Keratinocyte (primary cell): ENCODE measurements at regions not wholly inside any gene's neighbourhood (a gene's known extent, or its start where the extent isn't known, plus 50 kb on each side); places are given as distances from the start of the nearest gene placed in this dataset.

ENCODE experiments used
- DNase-seq: peaks from one replicate; pipeline ENCODE4 v3.0.0-alpha.2; 2011; ENCODE audit warnings: low read depth, missing footprints, low spot score
- FAIRE-seq: peaks from 2 replicates; lab custom pipeline; 2011; peaks lifted over from hg19 to GRCh38; lab: Jason Lieb, UNC
- H2AFZ ChIP-seq: 2 replicates; pipeline ENCODE4 v1.6.0; 2012; ENCODE audit warnings: low read length, control low read depth, inconsistent platforms; ENCODE audit not compliant: control insufficient read depth
- H3K27ac ChIP-seq: 2 replicates; pipeline ENCODE4 v1.5.1; 2011; ENCODE audit warnings: low read length; ENCODE audit not compliant: control insufficient read depth, insufficient read depth
- H3K27me3 ChIP-seq: 3 replicates; pipeline ENCODE4 v1.6.0; 2011; ENCODE audit warnings: low read length; ENCODE audit not compliant: control insufficient read depth, insufficient read depth; ENCODE audit errors: extremely low read depth
- H3K36me3 ChIP-seq, 2 experiments: 2 replicates in 1 of 2; 3 replicates in 1 of 2; pipeline ENCODE4 v1.5.1; 2011; ENCODE audit warnings: low read length in 2 of 2, mild to moderate bottlenecking in 1 of 2; ENCODE audit not compliant: control insufficient read depth in 2 of 2, insufficient read depth in 2 of 2; ENCODE audit errors: extremely low read depth in 1 of 2
- H3K4me1 ChIP-seq: 3 replicates; pipeline ENCODE4 v1.5.1; 2011; ENCODE audit warnings: low read length; ENCODE audit not compliant: control insufficient read depth, insufficient read depth; ENCODE audit errors: extremely low read depth
- H3K4me2 ChIP-seq: 3 replicates; pipeline ENCODE4 v1.6.0; 2011; ENCODE audit warnings: low read depth, low read length; ENCODE audit not compliant: control insufficient read depth, insufficient read depth; ENCODE audit errors: extremely low read depth
- H3K4me3 ChIP-seq, 3 experiments: fragments of 200-600 bp in 1 of 3; sonication (generic) in 1 of 3; 2 replicates in 2 of 3; 3 replicates in 1 of 3; pipeline ENCODE4 v1.5.1; 2011 to 2016; ENCODE audit warnings: low read length in 3 of 3, mild to moderate bottlenecking in 3 of 3, control low read depth in 2 of 3, inconsistent platforms in 1 of 3, low read depth in 1 of 3, mixed read lengths in 1 of 3, mixed run types in 1 of 3, moderate library complexity in 1 of 3; ENCODE audit not compliant: control insufficient read depth in 2 of 3, insufficient read depth in 2 of 3; ENCODE audit errors: extremely low read depth in 1 of 3
- H3K79me2 ChIP-seq: 2 replicates; pipeline ENCODE4 v1.6.0; 2012; ENCODE audit warnings: low read length; ENCODE audit not compliant: control insufficient read depth, insufficient read depth
- H3K9ac ChIP-seq: 3 replicates; pipeline ENCODE4 v1.6.0; 2011; ENCODE audit warnings: low read length; ENCODE audit not compliant: control insufficient read depth, insufficient read depth; ENCODE audit errors: extremely low read depth
- H3K9me1 ChIP-seq: 3 replicates; pipeline ENCODE4 v1.6.0; 2011; ENCODE audit warnings: low read length; ENCODE audit not compliant: control insufficient read depth, insufficient read depth; ENCODE audit errors: extremely low read depth
- H3K9me3 ChIP-seq: 2 replicates; pipeline ENCODE4 v1.5.1; 2012; ENCODE audit warnings: low read depth, low read length; ENCODE audit not compliant: control insufficient read depth
- H4K20me1 ChIP-seq: 3 replicates; pipeline ENCODE4 v1.6.0; 2011; ENCODE audit warnings: low read length; ENCODE audit not compliant: control insufficient read depth, insufficient read depth; ENCODE audit errors: extremely low read depth
- CTCF ChIP-seq, 3 experiments: IDR thresholded peaks in 1 of 3; conservative IDR thresholded peaks in 1 of 3; optimal IDR thresholded peaks in 1 of 3; 2 replicates in 2 of 3; 3 replicates in 1 of 3; pipeline versions ENCODE3 to v1.5.1; 2011; ENCODE audit warnings: low read length in 3 of 3, mild to moderate bottlenecking in 3 of 3, moderate library complexity in 2 of 3, control low read depth in 1 of 3, inconsistent platforms in 1 of 3; ENCODE audit not compliant: insufficient read depth in 2 of 3; ENCODE audit errors: extremely low read depth in 1 of 3
- EZH2 ChIP-seq: IDR thresholded peaks from one replicate; pipeline ENCODE4 v1.6.1; 2012; ENCODE audit warnings: inconsistent platforms, mild to moderate bottlenecking, low read length, moderate library complexity
- dilution Hi-C: fragments of 300-500 bp; cut with MboI; formaldehyde crosslinking; loops from one replicate; pipeline ENCODE4 v1.7.0; 2020; ENCODE audit warnings: low sequenced_read_pairs; ENCODE audit not compliant: extremely low pct_ligation_motif_present

- no peaks in the 10 kb centered on the region for H3K4me1 ChIP-seq
- dilution Hi-C loops: no loop called here
- H3K79me2 ChIP-seq: no peaks in the 10 kb centered on the region
- no peak overlapping the region for H3K9ac ChIP-seq
- no peak overlapping the region for H3K4me2 ChIP-seq
- FAIRE-seq: no peak
- no peak for TF ChIP-seq EZH2
- TF ChIP-seq CTCF (optimal IDR thresholded peaks at IDR 0.05 in 1 of 3, IDR thresholded peaks at IDR 0.05 in 1 of 3, conservative IDR thresholded peaks at IDR 0.05 in 1 of 3; ENCODE audit: extremely low read depth in 1 of 3, insufficient read depth in 2 of 3, low read length in 3 of 3): no peak
- no peaks in the 10 kb centered on the region for H3K9me1 ChIP-seq
- no peaks in the 10 kb centered on the region for H3K27me3 ChIP-seq
- no peak overlapping the region for H3K27ac ChIP-seq
- no peak for DNase-seq
- no peaks in the 10 kb centered on the region for H3K9me3 ChIP-seq
- no peaks in the 10 kb centered on the region for H3K36me3 ChIP-seq
- H2AFZ ChIP-seq: no peak overlapping the region
- H4K20me1 ChIP-seq: no peaks in the 10 kb centered on the region
- H3K4me3 ChIP-seq: no peak overlapping the region
These were observed 255.8 kb upstream of the MYO3A start for GRCh38 chr10:25678220-25678619.

- Histone ChIP-seq H3K4me3 (no peak overlapping the region), H2AFZ (no peak overlapping the region), H3K9ac (no peak overlapping the region), H3K9me1 (no peaks in the 10 kb centered on the region), H3K27me3 (no peaks in the 10 kb centered on the region), H3K27ac (no peak overlapping the region), H4K20me1 (no peaks in the 10 kb centered on the region), H3K4me2 (no peak overlapping the region), H3K9me3 (no peaks in the 10 kb centered on the region), H3K79me2 (no peaks in the 10 kb centered on the region), H3K4me1 (no peaks in the 10 kb centered on the region), H3K36me3 (no peaks in the 10 kb centered on the region)
- dilution Hi-C loops: no loop called here
- no peak for FAIRE-seq
- TF ChIP-seq CTCF (optimal IDR thresholded peaks at IDR 0.05 in 1 of 3, IDR thresholded peaks at IDR 0.05 in 1 of 3, conservative IDR thresholded peaks at IDR 0.05 in 1 of 3; ENCODE audit: extremely low read depth in 1 of 3, insufficient read depth in 2 of 3, low read length in 3 of 3) (no peak), EZH2 (no peak)
- DNase-seq: no peak
These were observed 255.4 kb upstream of the MYO3A start for GRCh38 chr10:25678666-25679065.
